ENCODE measurements at regions not wholly inside any gene's neighbourhood (a gene's known extent, or its start where the extent isn't known, plus 50 kb on each side); places are given as distances from the start of the nearest gene placed in this dataset.

DNA sequence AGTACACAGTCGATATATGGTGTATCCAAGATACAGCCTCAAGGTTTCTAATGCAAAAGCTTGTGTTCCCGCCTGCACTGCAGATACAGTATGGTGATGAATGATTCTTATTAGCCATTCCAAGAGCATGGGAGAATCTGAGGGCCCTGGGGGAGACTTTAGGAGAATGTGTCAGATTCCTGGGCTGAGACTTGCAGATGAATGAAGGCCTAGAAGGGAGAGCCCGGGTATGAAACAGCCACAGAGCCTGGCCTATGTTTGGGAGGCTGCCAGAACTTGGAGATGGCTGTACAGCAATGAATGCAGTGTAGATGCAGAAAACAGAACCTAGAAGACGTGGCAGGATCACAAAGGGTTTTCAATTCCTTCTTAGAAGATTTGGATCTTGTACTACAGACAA is 510.7 kb downstream of the HAPSTR1 start:
- TF ChIP-seq, protein P1, sequence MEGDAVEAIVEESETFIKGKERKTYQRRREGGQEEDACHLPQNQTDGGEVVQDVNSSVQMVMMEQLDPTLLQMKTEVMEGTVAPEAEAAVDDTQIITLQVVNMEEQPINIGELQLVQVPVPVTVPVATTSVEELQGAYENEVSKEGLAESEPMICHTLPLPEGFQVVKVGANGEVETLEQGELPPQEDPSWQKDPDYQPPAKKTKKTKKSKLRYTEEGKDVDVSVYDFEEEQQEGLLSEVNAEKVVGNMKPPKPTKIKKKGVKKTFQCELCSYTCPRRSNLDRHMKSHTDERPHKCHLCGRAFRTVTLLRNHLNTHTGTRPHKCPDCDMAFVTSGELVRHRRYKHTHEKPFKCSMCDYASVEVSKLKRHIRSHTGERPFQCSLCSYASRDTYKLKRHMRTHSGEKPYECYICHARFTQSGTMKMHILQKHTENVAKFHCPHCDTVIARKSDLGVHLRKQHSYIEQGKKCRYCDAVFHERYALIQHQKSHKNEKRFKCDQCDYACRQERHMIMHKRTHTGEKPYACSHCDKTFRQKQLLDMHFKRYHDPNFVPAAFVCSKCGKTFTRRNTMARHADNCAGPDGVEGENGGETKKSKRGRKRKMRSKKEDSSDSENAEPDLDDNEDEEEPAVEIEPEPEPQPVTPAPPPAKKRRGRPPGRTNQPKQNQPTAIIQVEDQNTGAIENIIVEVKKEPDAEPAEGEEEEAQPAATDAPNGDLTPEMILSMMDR (IDR thresholded peaks at IDR 0.05; ENCODE audit: borderline replicate concordance, extremely low read depth, low read length, poor library complexity, severe bottlenecking) = no peak
- no peak for TF ChIP-seq EZH2 (IDR thresholded peaks at IDR 0.05; ENCODE audit: borderline replicate concordance, low read depth, low read length, severe bottlenecking)

Measured in DND-41 (cell line).